ENCODE measurements at regions not wholly inside any gene's neighbourhood (a gene's known extent, or its start where the extent isn't known, plus 50 kb on each side); places are given as distances from the start of the nearest gene placed in this dataset.

- no peak for DNase-seq (ENCODE audit: low read depth)
Observed at GRCh38 chr5:3957658-3958057, 362.0 kb downstream of the IRX1 start.

GRCh38 chr5:3958389-3958788 lies 362.8 kb downstream of the IRX1 start:
- DNase-seq (ENCODE audit: low read depth): no peak

- DNase-seq (ENCODE audit: low read depth): no peak
Observed at GRCh38 chr5:3962113-3962512, 366.5 kb downstream of the IRX1 start.

GRCh38 chr5:3963652-3964051 lies 368.0 kb downstream of the IRX1 start:
- DNase-seq (ENCODE audit: low read depth): no peak

- no peak for DNase-seq (ENCODE audit: low read depth)
Observed at GRCh38 chr5:3980156-3980555, 384.5 kb downstream of the IRX1 start.

GRCh38 chr5:3987867-3988266 lies 392.2 kb downstream of the IRX1 start:
- no peak for DNase-seq (ENCODE audit: low read depth)

- no peak for DNase-seq (ENCODE audit: low read depth)
Observed at GRCh38 chr5:3993856-3994473, 398.3 kb downstream of the IRX1 start.

- no peak for DNase-seq (ENCODE audit: low read depth)
Observed at GRCh38 chr5:3994628-3995027, 399.0 kb downstream of the IRX1 start.

GRCh38 chr5:3995954-3996619 lies 400.5 kb downstream of the IRX1 start:
- no peak for DNase-seq (ENCODE audit: low read depth)

GRCh38 chr5:3996707-3997336 lies 401.2 kb downstream of the IRX1 start:
- DNase-seq (ENCODE audit: low read depth): no peak

- DNase-seq (ENCODE audit: low read depth): no peak
Observed at GRCh38 chr5:3997670-3998069, 402.0 kb downstream of the IRX1 start.

- no peak for DNase-seq (ENCODE audit: low read depth)
Observed at GRCh38 chr5:3999929-4000328, 404.3 kb downstream of the IRX1 start.

GRCh38 chr5:4001004-4001403 lies 405.4 kb downstream of the IRX1 start:
- no peak for DNase-seq (ENCODE audit: low read depth)

- no peak for DNase-seq (ENCODE audit: low read depth)
Observed at GRCh38 chr5:4001758-4002533, 406.3 kb downstream of the IRX1 start.

GRCh38 chr5:4005335-4005734 lies 409.7 kb downstream of the IRX1 start:
- no peak for DNase-seq (ENCODE audit: low read depth)

- DNase-seq (ENCODE audit: low read depth): no peak
Observed at GRCh38 chr5:4007001-4007400, 411.4 kb downstream of the IRX1 start.

- DNase-seq (ENCODE audit: low read depth): no peak
Observed at GRCh38 chr5:4011943-4012342, 416.3 kb downstream of the IRX1 start.

GRCh38 chr5:4013106-4013898 lies 417.7 kb downstream of the IRX1 start:
- DNase-seq (ENCODE audit: low read depth): no peak

- DNase-seq (ENCODE audit: low read depth): no peak
Observed at GRCh38 chr5:4015709-4016108, 420.1 kb downstream of the IRX1 start.

GRCh38 chr5:4017076-4017803 lies 421.6 kb downstream of the IRX1 start:
- no peak for DNase-seq (ENCODE audit: low read depth)

- DNase-seq (ENCODE audit: low read depth): no peak
Observed at GRCh38 chr5:4018007-4018406, 422.4 kb downstream of the IRX1 start.
